ENCODE measurements at regions not wholly inside any gene's neighbourhood (a gene's known extent, or its start where the extent isn't known, plus 50 kb on each side); places are given as distances from the start of the nearest gene placed in this dataset.

DNA sequence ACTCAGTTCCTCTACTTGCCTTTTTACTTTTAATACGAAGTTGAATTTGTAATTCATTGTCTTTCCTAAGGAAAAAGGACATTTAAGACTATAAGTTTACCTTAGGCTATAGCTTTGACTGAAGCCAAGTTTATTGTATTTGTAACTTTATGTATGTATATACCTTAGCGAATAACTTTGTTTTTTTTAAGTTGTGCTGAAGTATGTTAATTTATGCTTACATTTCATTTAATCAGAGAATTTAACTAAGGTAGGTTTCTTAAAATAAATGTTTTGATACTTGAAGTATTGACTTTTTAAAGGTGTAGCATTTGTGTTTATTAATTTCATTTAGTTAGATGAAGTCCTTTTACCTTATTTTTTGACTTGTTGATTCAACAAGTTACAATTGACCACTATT is 55.2 kb upstream of the TPTE start:
- 0 out of 2 replicates have a peak, but pooled peaks cover 6% of the 10 kb centered on the region for H3K9me3 ChIP-seq (ENCODE audit: control insufficient read depth, insufficient read depth, low read depth, low read length)
- no peak for TF ChIP-seq SIN3A (IDR thresholded peaks at IDR 0.05; ENCODE audit: borderline replicate concordance, insufficient read depth, low read depth, low read length)
- TF ChIP-seq, protein P1, sequence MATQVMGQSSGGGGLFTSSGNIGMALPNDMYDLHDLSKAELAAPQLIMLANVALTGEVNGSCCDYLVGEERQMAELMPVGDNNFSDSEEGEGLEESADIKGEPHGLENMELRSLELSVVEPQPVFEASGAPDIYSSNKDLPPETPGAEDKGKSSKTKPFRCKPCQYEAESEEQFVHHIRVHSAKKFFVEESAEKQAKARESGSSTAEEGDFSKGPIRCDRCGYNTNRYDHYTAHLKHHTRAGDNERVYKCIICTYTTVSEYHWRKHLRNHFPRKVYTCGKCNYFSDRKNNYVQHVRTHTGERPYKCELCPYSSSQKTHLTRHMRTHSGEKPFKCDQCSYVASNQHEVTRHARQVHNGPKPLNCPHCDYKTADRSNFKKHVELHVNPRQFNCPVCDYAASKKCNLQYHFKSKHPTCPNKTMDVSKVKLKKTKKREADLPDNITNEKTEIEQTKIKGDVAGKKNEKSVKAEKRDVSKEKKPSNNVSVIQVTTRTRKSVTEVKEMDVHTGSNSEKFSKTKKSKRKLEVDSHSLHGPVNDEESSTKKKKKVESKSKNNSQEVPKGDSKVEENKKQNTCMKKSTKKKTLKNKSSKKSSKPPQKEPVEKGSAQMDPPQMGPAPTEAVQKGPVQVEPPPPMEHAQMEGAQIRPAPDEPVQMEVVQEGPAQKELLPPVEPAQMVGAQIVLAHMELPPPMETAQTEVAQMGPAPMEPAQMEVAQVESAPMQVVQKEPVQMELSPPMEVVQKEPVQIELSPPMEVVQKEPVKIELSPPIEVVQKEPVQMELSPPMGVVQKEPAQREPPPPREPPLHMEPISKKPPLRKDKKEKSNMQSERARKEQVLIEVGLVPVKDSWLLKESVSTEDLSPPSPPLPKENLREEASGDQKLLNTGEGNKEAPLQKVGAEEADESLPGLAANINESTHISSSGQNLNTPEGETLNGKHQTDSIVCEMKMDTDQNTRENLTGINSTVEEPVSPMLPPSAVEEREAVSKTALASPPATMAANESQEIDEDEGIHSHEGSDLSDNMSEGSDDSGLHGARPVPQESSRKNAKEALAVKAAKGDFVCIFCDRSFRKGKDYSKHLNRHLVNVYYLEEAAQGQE (IDR thresholded peaks at IDR 0.05; ENCODE audit: insufficient read depth in 1 of 2, low read depth in 2 of 2, low read length in 1 of 2) = no peak
- TF ChIP-seq, protein P2, sequence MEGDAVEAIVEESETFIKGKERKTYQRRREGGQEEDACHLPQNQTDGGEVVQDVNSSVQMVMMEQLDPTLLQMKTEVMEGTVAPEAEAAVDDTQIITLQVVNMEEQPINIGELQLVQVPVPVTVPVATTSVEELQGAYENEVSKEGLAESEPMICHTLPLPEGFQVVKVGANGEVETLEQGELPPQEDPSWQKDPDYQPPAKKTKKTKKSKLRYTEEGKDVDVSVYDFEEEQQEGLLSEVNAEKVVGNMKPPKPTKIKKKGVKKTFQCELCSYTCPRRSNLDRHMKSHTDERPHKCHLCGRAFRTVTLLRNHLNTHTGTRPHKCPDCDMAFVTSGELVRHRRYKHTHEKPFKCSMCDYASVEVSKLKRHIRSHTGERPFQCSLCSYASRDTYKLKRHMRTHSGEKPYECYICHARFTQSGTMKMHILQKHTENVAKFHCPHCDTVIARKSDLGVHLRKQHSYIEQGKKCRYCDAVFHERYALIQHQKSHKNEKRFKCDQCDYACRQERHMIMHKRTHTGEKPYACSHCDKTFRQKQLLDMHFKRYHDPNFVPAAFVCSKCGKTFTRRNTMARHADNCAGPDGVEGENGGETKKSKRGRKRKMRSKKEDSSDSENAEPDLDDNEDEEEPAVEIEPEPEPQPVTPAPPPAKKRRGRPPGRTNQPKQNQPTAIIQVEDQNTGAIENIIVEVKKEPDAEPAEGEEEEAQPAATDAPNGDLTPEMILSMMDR (IDR thresholded peaks at IDR 0.05) = no peak
- no peak for TF ChIP-seq TCF7L2 (IDR thresholded peaks at IDR 0.05; ENCODE audit: low read depth, low read length)
- TF ChIP-seq POLR2AphosphoS5 (IDR thresholded peaks at IDR 0.05; ENCODE audit: low read depth, low read length) = no peak
- no peak for ATAC-seq
- DNase-seq (ENCODE audit: low read depth, low spot score) = no peak
- intact Hi-C loops (cut with micrococcal nuclease; ENCODE audit: unreplicated experiment) (no loop called here), in situ Hi-C loops (cut with HindIII; ENCODE audit: low pct_unique_long_range_greater_than_20kb, low sequenced_read_pairs) (no loop called here)
- no peak overlapping the region for H3K4me3 ChIP-seq (ENCODE audit: low read depth in 2 of 2, low read length in 2 of 2)
- H3K27me3 ChIP-seq (ENCODE audit: control insufficient read depth, insufficient read depth, low read length) = no peaks in the 10 kb centered on the region
- H3K27ac ChIP-seq (ENCODE audit: low read length) = no peak overlapping the region
- CTCF ChIA-PET = no interaction called here
- no peaks in the 10 kb centered on the region for H3K36me3 ChIP-seq (ENCODE audit: control insufficient read depth, insufficient read depth, low read length)
- no TSS peak for BruUV-seq (replicated peaks)
- no peaks in the 10 kb centered on the region for H3K4me1 ChIP-seq (ENCODE audit: control insufficient read depth, insufficient read depth, low read length)
- POLR2A ChIA-PET = no interaction called here
